ENCODE measurements at regions not wholly inside any gene's neighbourhood (a gene's known extent, or its start where the extent isn't known, plus 50 kb on each side); places are given as distances from the start of the nearest gene placed in this dataset.

- Mint-ChIP-seq H3K4me1 (peaks cover 12 to 20% (median 17%) of the 10 kb centered on the region in 3 donors), H3K27ac (no peak overlapping the region), H3K9me3 (no peaks in the 10 kb centered on the region), H3K27me3 (peaks cover 18% of the 10 kb centered on the region), H3K4me3 (no peak overlapping the region), H3K36me3 (peaks cover 2% of the 10 kb centered on the region)
These were observed 121.4 kb downstream of the FAM43A start for GRCh38 chr3:194806991-194807630.

GRCh38 chr3:194808640-194809097 is 123.0 kb downstream of the FAM43A start:
- Mint-ChIP-seq H3K27me3 (peaks cover 18% of the 10 kb centered on the region), H3K27ac (no peak overlapping the region), H3K9me3 (no peaks in the 10 kb centered on the region), H3K4me3 (no peak overlapping the region), H3K4me1 (peaks cover 12 to 20% (median 14%) of the 10 kb centered on the region in 3 donors), H3K36me3 (peaks cover 1% of the 10 kb centered on the region)

- Mint-ChIP-seq H3K27ac (no peak overlapping the region), H3K36me3 (no peaks in the 10 kb centered on the region), H3K4me1 (peaks cover 12 to 20% (median 14%) of the 10 kb centered on the region in 3 donors), H3K27me3 (peaks cover 16% of the 10 kb centered on the region), H3K9me3 (no peaks in the 10 kb centered on the region), H3K4me3 (no peak overlapping the region)
These were observed 123.7 kb downstream of the FAM43A start for GRCh38 chr3:194809382-194809781.

- H3K4me3 Mint-ChIP-seq: peak overlapping the region in 1 of 4 donors; percentile 13
- H3K27ac Mint-ChIP-seq: peak overlapping the region in 1 of 3 donors; percentile 92
- H3K27me3 Mint-ChIP-seq: peaks cover 16% of the 10 kb centered on the region
- peaks cover 12 to 20% (median 14%) of the 10 kb centered on the region in 3 donors for H3K4me1 Mint-ChIP-seq
- H3K9me3 Mint-ChIP-seq: no peaks in the 10 kb centered on the region
- H3K36me3 Mint-ChIP-seq: no peaks in the 10 kb centered on the region
These were observed 124.4 kb downstream of the FAM43A start for GRCh38 chr3:194810076-194810475.

- peak overlapping the region in 2 of 4 donors; percentile 20 to 79 for H3K4me3 Mint-ChIP-seq
These were observed 125.4 kb downstream of the FAM43A start for GRCh38 chr3:194811118-194811517.

GRCh38 chr3:194812176-194812575 is 126.5 kb downstream of the FAM43A start:
- Mint-ChIP-seq H3K36me3 (no peaks in the 10 kb centered on the region), H3K4me3 (no peak overlapping the region), H3K27ac (no peak overlapping the region), H3K4me1 (peaks cover 12 to 20% (median 14%) of the 10 kb centered on the region in 3 donors), H3K27me3 (peaks cover 9% of the 10 kb centered on the region), H3K9me3 (no peaks in the 10 kb centered on the region)

More at GRCh38 chr3:194811118-194811517, 125.4 kb downstream of the FAM43A start:
- Mint-ChIP-seq H3K27me3 (peaks cover 14% of the 10 kb centered on the region), H3K4me1 (peaks cover 12 to 20% (median 14%) of the 10 kb centered on the region in 3 donors), H3K27ac (no peak overlapping the region), H3K9me3 (no peaks in the 10 kb centered on the region), H3K36me3 (no peaks in the 10 kb centered on the region)

GRCh38 chr3:194814878-194815357 is 129.2 kb downstream of the FAM43A start:
- no peak overlapping the region for H3K4me3 Mint-ChIP-seq
- peaks cover 12 to 19% (median 13%) of the 10 kb centered on the region in 3 donors for H3K4me1 Mint-ChIP-seq
- H3K36me3 Mint-ChIP-seq: no peaks in the 10 kb centered on the region
- peaks cover 0 to 3% (median 0%) of the 10 kb centered on the region in 3 donors for H3K9me3 Mint-ChIP-seq
- H3K27me3 Mint-ChIP-seq: peaks cover 5% of the 10 kb centered on the region
- no peak overlapping the region for H3K27ac Mint-ChIP-seq

- Mint-ChIP-seq H3K9me3 (peaks cover 0 to 3% (median 0%) of the 10 kb centered on the region in 3 donors), H3K4me1 (no peaks in the 10 kb centered on the region)
These were observed 131.3 kb downstream of the FAM43A start for GRCh38 chr3:194816748-194817591.

GRCh38 chr3:194817592-194817930 is 131.9 kb downstream of the FAM43A start:
- Mint-ChIP-seq H3K27me3 (no peaks in the 10 kb centered on the region), H3K36me3 (no peaks in the 10 kb centered on the region), H3K9me3 (peaks cover 0 to 3% (median 0%) of the 10 kb centered on the region in 3 donors), H3K4me1 (no peaks in the 10 kb centered on the region), H3K27ac (no peak overlapping the region), H3K4me3 (no peak overlapping the region)

More at GRCh38 chr3:194816748-194817591, 131.3 kb downstream of the FAM43A start:
- H3K27me3 Mint-ChIP-seq: no peaks in the 10 kb centered on the region
- H3K36me3 Mint-ChIP-seq: no peaks in the 10 kb centered on the region
- H3K27ac Mint-ChIP-seq: no peak overlapping the region
- no peak overlapping the region for H3K4me3 Mint-ChIP-seq

- no peaks in the 10 kb centered on the region for H3K36me3 Mint-ChIP-seq
- H3K4me1 Mint-ChIP-seq: no peaks in the 10 kb centered on the region
- no peaks in the 10 kb centered on the region for H3K27me3 Mint-ChIP-seq
- peaks cover 0 to 3% (median 0%) of the 10 kb centered on the region in 3 donors for H3K9me3 Mint-ChIP-seq
- no peak overlapping the region for H3K27ac Mint-ChIP-seq
- no peak overlapping the region for H3K4me3 Mint-ChIP-seq
These were observed 132.3 kb downstream of the FAM43A start for GRCh38 chr3:194817936-194818335.

GRCh38 chr3:194824100-194824499 is 138.4 kb downstream of the FAM43A start:
- Mint-ChIP-seq H3K36me3 (no peaks in the 10 kb centered on the region), H3K4me3 (no peak overlapping the region), H3K27ac (no peak overlapping the region), H3K4me1 (no peaks in the 10 kb centered on the region), H3K27me3 (no peaks in the 10 kb centered on the region), H3K9me3 (no peaks in the 10 kb centered on the region)

- Mint-ChIP-seq H3K4me3 (no peak overlapping the region), H3K27ac (no peak overlapping the region), H3K36me3 (no peaks in the 10 kb centered on the region), H3K4me1 (no peaks in the 10 kb centered on the region), H3K27me3 (no peaks in the 10 kb centered on the region), H3K9me3 (no peaks in the 10 kb centered on the region)
These were observed 139.0 kb downstream of the FAM43A start for GRCh38 chr3:194824701-194825111.

GRCh38 chr3:194826594-194826993 is 140.9 kb downstream of the FAM43A start:
- Mint-ChIP-seq H3K4me3 (no peak overlapping the region), H3K27me3 (no peaks in the 10 kb centered on the region), H3K9me3 (no peaks in the 10 kb centered on the region), H3K36me3 (no peaks in the 10 kb centered on the region), H3K4me1 (no peaks in the 10 kb centered on the region), H3K27ac (no peak overlapping the region)

GRCh38 chr3:194827486-194827885 is 141.8 kb downstream of the FAM43A start:
- H3K27ac Mint-ChIP-seq: no peak overlapping the region

GRCh38 chr3:194828116-194828515 is 142.4 kb downstream of the FAM43A start:
- Mint-ChIP-seq H3K27ac (no peak overlapping the region), H3K27me3 (no peaks in the 10 kb centered on the region), H3K4me1 (no peaks in the 10 kb centered on the region), H3K9me3 (no peaks in the 10 kb centered on the region), H3K4me3 (no peak overlapping the region), H3K36me3 (no peaks in the 10 kb centered on the region)

More at GRCh38 chr3:194827486-194827885, 141.8 kb downstream of the FAM43A start:
- Mint-ChIP-seq H3K9me3 (no peaks in the 10 kb centered on the region), H3K4me3 (no peak overlapping the region), H3K4me1 (no peaks in the 10 kb centered on the region), H3K36me3 (no peaks in the 10 kb centered on the region), H3K27me3 (no peaks in the 10 kb centered on the region)

All from IgD-negative memory B cell (primary cell).